ENCODE measurements at regions not wholly inside any gene's neighbourhood (a gene's known extent, or its start where the extent isn't known, plus 50 kb on each side); places are given as distances from the start of the nearest gene placed in this dataset.
"Not testable (repeated sequence)": the region's sequence is repeated elsewhere in the genome, so short reads cannot be mapped to it uniquely, and the experiment has no call there.

DNA sequence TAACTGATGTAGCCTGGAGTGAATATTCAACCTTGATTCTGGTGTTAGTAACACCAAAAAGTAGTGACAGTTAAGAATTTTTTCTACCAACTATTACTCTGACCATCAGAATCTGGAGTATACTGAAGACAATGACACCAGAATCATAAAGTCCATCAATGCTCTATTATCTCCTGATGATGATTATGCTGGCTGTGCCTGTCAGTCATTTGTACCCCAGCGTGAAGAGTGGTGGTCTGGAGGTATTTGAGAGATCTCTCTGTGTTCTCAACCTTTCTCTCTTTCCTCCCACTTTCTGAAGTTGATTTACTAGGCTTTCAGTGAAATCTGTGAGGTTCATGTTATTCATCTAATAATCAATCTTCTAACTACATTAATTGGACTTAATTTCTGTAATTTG lies 615.4 kb downstream of the SLC16A7 start:
- no peak for DNase-seq (ENCODE audit: low read depth)
- TF ChIP-seq, protein P1, sequence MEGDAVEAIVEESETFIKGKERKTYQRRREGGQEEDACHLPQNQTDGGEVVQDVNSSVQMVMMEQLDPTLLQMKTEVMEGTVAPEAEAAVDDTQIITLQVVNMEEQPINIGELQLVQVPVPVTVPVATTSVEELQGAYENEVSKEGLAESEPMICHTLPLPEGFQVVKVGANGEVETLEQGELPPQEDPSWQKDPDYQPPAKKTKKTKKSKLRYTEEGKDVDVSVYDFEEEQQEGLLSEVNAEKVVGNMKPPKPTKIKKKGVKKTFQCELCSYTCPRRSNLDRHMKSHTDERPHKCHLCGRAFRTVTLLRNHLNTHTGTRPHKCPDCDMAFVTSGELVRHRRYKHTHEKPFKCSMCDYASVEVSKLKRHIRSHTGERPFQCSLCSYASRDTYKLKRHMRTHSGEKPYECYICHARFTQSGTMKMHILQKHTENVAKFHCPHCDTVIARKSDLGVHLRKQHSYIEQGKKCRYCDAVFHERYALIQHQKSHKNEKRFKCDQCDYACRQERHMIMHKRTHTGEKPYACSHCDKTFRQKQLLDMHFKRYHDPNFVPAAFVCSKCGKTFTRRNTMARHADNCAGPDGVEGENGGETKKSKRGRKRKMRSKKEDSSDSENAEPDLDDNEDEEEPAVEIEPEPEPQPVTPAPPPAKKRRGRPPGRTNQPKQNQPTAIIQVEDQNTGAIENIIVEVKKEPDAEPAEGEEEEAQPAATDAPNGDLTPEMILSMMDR (conservative IDR thresholded peaks at IDR 0.05; ENCODE audit: low read depth, low read length) = no peak
- H3K4me3 ChIP-seq (ENCODE audit: low read depth, low read length) = no peak overlapping the region

DNA sequence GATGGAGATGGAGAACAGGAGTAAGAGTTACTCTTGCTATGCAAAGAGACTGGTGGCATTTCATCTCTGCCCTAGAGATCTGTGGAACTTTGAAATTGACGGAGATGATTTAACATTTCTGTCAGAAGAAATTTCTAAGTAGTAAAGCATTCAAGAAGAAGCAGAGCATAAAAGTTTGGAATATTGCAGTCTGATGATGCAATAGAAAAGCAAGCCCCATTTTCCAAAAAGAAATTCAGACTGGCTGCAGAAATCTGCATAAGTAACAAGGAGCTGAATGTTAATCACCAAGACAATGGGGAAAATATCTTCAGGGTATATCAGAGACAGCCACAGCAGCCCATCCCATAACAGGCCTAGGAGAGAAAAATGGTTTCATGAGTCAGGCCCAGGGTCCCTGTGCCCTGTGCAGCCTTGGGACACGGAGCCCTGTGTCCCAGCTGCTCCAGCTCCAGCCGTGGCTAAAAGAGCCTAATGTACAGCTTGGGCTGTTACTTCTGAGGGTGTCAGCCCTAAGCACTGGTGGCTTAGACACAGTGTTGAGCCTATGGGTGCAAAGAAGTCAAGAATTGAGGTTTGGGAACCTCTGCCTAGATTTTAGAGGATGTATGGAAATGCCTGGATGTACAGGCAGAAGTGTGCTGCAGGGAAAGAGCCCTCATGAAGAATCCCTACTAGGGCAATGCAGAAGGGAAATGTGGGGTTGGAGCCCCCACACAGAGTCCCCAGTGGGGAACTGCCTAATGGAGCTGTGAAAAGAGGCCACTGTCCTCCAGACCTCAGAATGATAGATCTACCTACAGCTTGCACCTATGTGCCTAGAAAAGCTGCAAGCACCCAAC lies 616.6 kb downstream of the SLC16A7 start:
- no peak for DNase-seq (ENCODE audit: low read depth)
- H3K4me3 ChIP-seq (ENCODE audit: low read depth, low read length) = no peak overlapping the region
- TF ChIP-seq, protein P1 (conservative IDR thresholded peaks at IDR 0.05; ENCODE audit: low read depth, low read length) = no peak

DNA sequence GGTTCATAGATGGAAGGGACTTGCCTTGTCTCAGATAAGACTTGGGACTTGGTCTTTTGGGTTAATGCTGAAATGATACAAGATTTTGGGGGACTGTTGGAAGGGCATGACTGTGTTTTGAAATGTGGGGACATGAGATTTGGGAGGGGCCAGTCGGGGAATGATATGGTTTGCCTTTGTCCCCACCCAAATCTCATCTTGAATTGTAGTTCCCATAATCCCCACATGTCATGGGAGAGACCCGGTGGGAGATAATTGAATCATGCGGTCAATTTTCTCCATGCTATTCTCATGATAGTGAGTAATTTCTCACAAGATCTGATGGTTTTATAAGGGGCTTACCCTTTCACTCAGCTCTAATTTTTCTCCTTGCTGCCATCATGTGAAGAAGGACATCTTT lies 617.4 kb downstream of the SLC16A7 start:
- DNase-seq (ENCODE audit: low read depth); H3K4me3 ChIP-seq (ENCODE audit: low read depth, low read length): not testable (repeated sequence)

DNA sequence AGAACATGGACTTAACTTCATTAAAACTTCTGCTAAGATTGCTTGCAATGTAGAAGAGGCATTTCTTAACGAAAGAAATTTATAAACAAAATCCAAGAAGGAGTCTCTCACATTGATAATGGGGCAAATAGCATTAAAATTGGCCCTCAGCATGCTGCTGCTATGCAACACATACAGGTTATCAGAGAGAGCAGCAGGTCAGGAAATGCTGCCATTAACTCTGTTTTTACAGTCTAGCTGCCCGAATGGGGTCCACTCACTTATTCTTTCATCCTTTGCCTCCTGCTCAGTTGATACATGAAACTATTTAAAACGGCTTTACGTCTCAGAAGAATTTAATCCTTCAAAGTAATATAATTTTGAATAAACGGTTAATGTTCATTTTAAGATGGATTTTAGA lies 620.4 kb downstream of the SLC16A7 start:
- H3K4me3 ChIP-seq (ENCODE audit: low read depth, low read length) = no peak overlapping the region
- TF ChIP-seq, protein P1 (conservative IDR thresholded peaks at IDR 0.05; ENCODE audit: low read depth, low read length) = no peak
- DNase-seq (ENCODE audit: low read depth) = no peak

DNA sequence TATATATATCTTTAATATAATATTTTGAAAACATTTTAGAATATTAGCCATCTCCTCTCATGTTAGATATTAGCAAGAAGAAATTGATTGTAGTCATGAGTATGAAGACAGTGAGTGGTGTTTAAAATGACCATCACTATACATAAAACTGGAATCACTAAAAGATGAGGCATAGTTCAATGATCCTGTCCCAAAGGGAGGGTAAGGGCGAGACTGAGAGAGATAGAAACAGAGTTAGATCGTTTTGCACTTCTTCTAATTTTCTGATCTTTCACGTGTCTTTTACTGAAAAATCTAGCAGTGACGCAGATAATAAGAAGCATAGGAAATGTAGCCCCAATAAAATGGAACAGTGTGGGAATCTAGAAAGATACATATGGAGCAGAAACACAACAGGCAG lies 627.4 kb downstream of the SLC16A7 start:
- DNase-seq (ENCODE audit: low read depth) = no peak
- TF ChIP-seq, protein P1 (conservative IDR thresholded peaks at IDR 0.05; ENCODE audit: low read depth, low read length) = no peak
- no peak overlapping the region for H3K4me3 ChIP-seq (ENCODE audit: low read depth, low read length)

DNA sequence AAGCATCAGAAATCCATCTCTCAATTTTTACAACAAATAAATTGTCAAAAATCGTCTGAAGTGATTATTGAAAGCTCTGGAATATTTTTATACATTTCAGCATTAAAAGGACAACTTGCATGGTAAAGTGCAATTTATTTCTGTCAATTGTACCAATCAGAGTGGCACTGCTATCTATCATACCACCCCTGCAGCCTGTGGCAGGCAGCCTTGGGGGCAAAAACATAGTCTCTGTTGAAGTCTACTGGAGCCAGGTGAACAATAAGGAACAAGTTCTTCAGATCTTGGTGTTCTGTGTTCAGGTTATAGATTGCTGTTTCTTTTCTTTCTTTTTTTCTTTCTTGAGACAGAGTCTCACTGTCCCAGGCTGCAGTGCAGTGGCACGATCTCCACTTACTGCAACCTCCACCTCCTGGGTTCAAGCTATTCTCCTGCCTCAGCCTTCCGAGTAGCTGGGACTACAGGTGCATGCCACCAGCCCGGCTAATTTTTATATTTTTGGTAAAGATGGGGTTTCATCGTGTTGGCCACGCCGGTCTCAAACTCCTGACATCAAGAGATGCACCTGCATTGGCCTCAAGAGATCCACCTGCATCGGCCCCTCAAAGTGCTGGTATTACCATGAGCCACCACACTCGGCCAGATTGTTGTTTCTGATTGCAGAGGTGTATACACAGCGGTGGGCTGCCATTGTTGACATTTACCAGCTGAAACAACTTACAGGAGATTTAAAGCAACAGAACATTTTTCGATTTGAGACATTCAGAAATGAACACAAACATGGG lies 629.6 kb downstream of the SLC16A7 start:
- no peak overlapping the region for H3K4me3 ChIP-seq (ENCODE audit: low read depth, low read length)
- DNase-seq (ENCODE audit: low read depth) = no peak
- TF ChIP-seq, protein P1 (conservative IDR thresholded peaks at IDR 0.05; ENCODE audit: low read depth, low read length) = no peak

DNA sequence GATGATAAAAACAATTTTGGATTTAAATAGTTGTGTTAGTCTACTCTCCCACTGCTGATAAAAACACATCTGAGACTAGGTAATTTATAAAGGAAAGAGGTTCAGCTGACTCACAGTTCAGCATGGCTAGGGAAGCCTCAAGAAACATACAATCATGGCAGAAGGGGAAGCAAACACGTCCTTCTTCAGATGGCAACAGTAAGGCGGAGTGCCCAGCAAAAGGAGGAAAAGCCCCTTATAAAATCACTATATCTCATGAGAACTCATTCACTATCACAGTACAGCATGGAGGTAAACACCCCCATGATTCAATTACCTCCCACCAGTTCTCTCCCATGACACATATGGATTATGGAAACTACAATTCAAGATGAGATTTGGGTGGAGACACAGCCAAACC lies 632.1 kb downstream of the SLC16A7 start:
- TF ChIP-seq, protein P1 (conservative IDR thresholded peaks at IDR 0.05; ENCODE audit: low read depth, low read length) = no peak
- H3K4me3 ChIP-seq (ENCODE audit: low read depth, low read length) = no peak overlapping the region
- DNase-seq (ENCODE audit: low read depth) = no peak

Measured in epithelial cell of proximal tubule (primary cell).